Duodenal mucosa (tissue), 2 donors: ENCODE measurements at regions not wholly inside any gene's neighbourhood (a gene's known extent, or its start where the extent isn't known, plus 50 kb on each side); places are given as distances from the start of the nearest gene placed in this dataset.

Source experiments
- H3K27ac ChIP-seq: one replicate; pipeline ENCODE4 v1.7.0; 2013; ENCODE audit warnings: low read depth, low read length
- H3K27me3 ChIP-seq, 2 donors: one replicate each; pipeline ENCODE4 v1.7.0; 2013; ENCODE audit warnings: low read length in 2 of 2, control low read depth in 1 of 2; ENCODE audit not compliant: insufficient read depth in 2 of 2, control insufficient read depth in 1 of 2
- H3K36me3 ChIP-seq, 2 donors: one replicate each; pipeline ENCODE4 v1.7.0; 2013; ENCODE audit warnings: low read length in 2 of 2, control low read depth in 1 of 2; ENCODE audit not compliant: insufficient read depth in 2 of 2, control insufficient read depth in 1 of 2
- H3K4me1 ChIP-seq, 2 donors: one replicate each; pipeline ENCODE4 v1.7.0; 2013; ENCODE audit warnings: low read length in 2 of 2, control low read depth in 1 of 2; ENCODE audit not compliant: insufficient read depth in 2 of 2, control insufficient read depth in 1 of 2
- H3K4me3 ChIP-seq, 2 donors: one replicate each; pipeline ENCODE4 v1.7.0; 2013; ENCODE audit warnings: low read length in 2 of 2, low read depth in 1 of 2
- H3K9ac ChIP-seq, 2 donors: one replicate each; pipeline ENCODE4 v1.7.0; 2013; ENCODE audit warnings: low read length in 2 of 2, low read depth in 1 of 2
- H3K9me3 ChIP-seq, 2 donors: one replicate each; pipeline ENCODE4 v1.7.0; 2013; ENCODE audit warnings: low read length in 2 of 2, control low read depth in 1 of 2; ENCODE audit not compliant: control insufficient read depth in 1 of 2

DNA sequence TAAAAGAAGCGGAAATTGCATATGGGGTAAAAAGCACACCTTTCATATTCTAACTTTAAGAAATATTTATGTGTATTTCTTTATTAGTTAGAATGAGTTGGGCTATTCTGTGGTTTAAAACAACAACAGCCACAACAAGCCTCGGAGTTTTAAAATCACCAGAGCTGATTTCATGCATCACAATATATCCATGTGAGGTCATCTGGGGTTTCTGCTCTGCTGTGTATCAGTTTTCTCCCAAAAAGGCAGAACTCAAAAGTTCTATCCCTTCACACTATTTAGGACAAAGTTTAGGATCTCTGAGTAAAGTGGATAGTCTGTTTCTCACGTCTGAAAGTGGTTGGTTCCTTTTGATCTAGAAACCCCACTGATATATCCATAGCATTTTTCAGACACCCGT, 601.5 kb upstream of the GCFC2 start:
- H3K4me1 ChIP-seq = no peaks in the 10 kb centered on the region
- no peaks in the 10 kb centered on the region for H3K9me3 ChIP-seq
- H3K27me3 ChIP-seq = no peaks in the 10 kb centered on the region
- no peak overlapping the region for H3K27ac ChIP-seq
- no peak overlapping the region for H3K9ac ChIP-seq
- no peak overlapping the region for H3K4me3 ChIP-seq
- no peaks in the 10 kb centered on the region for H3K36me3 ChIP-seq

DNA sequence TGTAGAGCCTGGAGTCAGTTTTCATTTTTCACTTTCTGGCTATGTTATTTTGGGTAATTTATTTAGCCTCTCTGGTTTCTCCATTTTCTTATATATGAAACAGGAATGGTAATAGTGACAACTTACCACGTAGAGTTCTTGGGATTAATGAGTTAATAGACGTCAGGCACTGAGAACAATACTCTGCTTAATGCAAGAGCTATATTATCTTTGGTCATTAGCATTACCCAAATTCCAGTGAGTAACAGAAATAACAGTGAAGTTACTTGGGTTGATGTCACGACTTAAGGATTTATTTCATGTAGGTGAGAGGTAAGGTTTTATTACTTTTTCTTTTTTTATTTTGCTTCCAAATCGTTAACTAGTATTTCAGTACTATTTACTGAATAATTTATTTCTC, 601.0 kb upstream of the GCFC2 start:
- Histone ChIP-seq H3K4me3 (no peak overlapping the region), H3K9me3 (no peaks in the 10 kb centered on the region)

GRCh38 chr2:76310894-76311633, 600.3 kb upstream of the GCFC2 start:
- Histone ChIP-seq H3K4me3 (no peak overlapping the region), H3K27ac (no peak overlapping the region), H3K9ac (no peak overlapping the region), H3K36me3 (no peaks in the 10 kb centered on the region), H3K4me1 (no peaks in the 10 kb centered on the region), H3K9me3 (no peaks in the 10 kb centered on the region), H3K27me3 (no peaks in the 10 kb centered on the region)

More for the DNA sequence above, 601.0 kb upstream of the GCFC2 start:
- Histone ChIP-seq H3K36me3 (no peaks in the 10 kb centered on the region), H3K27me3 (no peaks in the 10 kb centered on the region), H3K4me1 (no peaks in the 10 kb centered on the region), H3K9ac (no peak overlapping the region), H3K27ac (no peak overlapping the region)

- H3K9ac ChIP-seq = no peak overlapping the region
- no peaks in the 10 kb centered on the region for H3K9me3 ChIP-seq
- no peaks in the 10 kb centered on the region for H3K36me3 ChIP-seq
- no peaks in the 10 kb centered on the region for H3K27me3 ChIP-seq
- H3K4me1 ChIP-seq = no peaks in the 10 kb centered on the region
- H3K27ac ChIP-seq = no peak overlapping the region
- no peak overlapping the region for H3K4me3 ChIP-seq
Measured at GRCh38 chr2:76307495-76307894, 596.8 kb upstream of the GCFC2 start.

DNA sequence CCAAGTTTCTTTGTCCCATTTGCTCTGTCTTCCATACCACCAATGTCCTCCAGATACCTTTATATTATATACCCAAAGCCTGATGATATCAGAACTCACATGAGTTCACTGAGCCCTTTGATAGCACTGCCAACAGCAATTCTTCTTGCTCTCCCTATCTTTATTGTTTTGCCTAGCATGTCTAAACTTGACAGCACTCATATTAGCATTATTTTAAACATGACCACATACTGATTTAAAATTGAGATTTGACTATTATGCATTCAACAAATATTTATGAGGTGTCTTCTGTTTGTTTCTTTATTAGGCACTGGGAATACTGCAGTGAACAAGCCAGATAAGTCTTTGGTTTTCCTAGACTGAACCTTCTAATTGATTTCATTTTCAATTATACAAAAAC, 587.3 kb upstream of the GCFC2 start:
- no peaks in the 10 kb centered on the region for H3K36me3 ChIP-seq
- no peak overlapping the region for H3K4me3 ChIP-seq
- no peak overlapping the region for H3K27ac ChIP-seq
- H3K9ac ChIP-seq = no peak overlapping the region
- no peaks in the 10 kb centered on the region for H3K27me3 ChIP-seq
- no peaks in the 10 kb centered on the region for H3K9me3 ChIP-seq
- H3K4me1 ChIP-seq = no peaks in the 10 kb centered on the region

DNA sequence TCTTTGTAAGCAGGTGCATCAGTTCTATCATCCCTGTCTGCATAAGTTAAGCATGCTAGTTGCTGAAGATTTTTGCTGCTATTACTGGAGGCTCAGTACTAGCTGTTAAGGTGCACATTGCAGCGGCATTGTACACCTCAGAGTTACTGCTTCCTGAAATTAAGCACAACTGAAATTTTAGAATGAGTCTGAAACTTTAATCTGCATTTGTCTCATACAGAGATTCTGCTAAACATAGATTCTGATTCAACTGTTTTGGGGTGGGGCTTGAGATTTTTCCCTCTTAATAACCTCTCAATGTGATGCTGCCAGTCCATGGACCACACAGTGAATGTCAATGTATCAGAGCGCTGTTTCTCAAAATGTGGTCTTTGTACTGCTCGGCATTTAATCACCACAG, 585.7 kb upstream of the GCFC2 start:
- no peaks in the 10 kb centered on the region for H3K27me3 ChIP-seq
- H3K9me3 ChIP-seq = no peaks in the 10 kb centered on the region
- no peaks in the 10 kb centered on the region for H3K4me1 ChIP-seq
- no peak overlapping the region for H3K27ac ChIP-seq
- no peak overlapping the region for H3K4me3 ChIP-seq
- H3K36me3 ChIP-seq = no peaks in the 10 kb centered on the region
- no peak overlapping the region for H3K9ac ChIP-seq

GRCh38 chr2:76295762-76296161, 585.0 kb upstream of the GCFC2 start:
- H3K27ac ChIP-seq = no peak overlapping the region
- H3K4me3 ChIP-seq = no peak overlapping the region
- no peaks in the 10 kb centered on the region for H3K4me1 ChIP-seq
- H3K27me3 ChIP-seq = no peaks in the 10 kb centered on the region
- no peaks in the 10 kb centered on the region for H3K9me3 ChIP-seq
- no peaks in the 10 kb centered on the region for H3K36me3 ChIP-seq
- H3K9ac ChIP-seq = no peak overlapping the region

- Histone ChIP-seq H3K9ac (no peak overlapping the region), H3K27me3 (no peaks in the 10 kb centered on the region), H3K4me1 (no peaks in the 10 kb centered on the region), H3K27ac (no peak overlapping the region), H3K9me3 (no peaks in the 10 kb centered on the region), H3K4me3 (no peak overlapping the region), H3K36me3 (no peaks in the 10 kb centered on the region)
Measured at GRCh38 chr2:76288598-76288997, 577.9 kb upstream of the GCFC2 start.

DNA sequence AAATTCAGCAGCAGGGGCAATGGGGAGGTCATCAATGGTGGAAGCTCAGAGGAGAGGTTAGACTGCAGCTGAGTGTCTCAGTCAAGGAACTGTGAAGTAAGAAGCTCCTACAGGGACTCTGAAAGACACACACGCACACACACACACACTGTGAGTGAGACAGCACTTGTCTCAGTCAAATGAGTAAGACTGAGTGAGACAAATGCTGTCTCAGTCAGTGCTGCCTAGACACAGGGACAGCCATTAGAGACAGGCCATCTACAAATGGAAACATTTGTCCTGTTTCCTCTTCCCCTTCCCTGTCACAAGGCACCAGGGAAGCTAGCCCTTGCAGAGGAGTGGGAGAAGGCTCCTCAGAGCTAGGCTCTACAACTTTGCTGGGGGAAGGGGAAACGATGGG, 577.4 kb upstream of the GCFC2 start:
- H3K27me3 ChIP-seq = no peaks in the 10 kb centered on the region
- no peak overlapping the region for H3K9ac ChIP-seq
- no peaks in the 10 kb centered on the region for H3K9me3 ChIP-seq
- no peaks in the 10 kb centered on the region for H3K36me3 ChIP-seq
- H3K4me3 ChIP-seq = no peak overlapping the region
- no peak overlapping the region for H3K27ac ChIP-seq
- no peaks in the 10 kb centered on the region for H3K4me1 ChIP-seq

- H3K9ac ChIP-seq = no peak overlapping the region
- no peak overlapping the region for H3K27ac ChIP-seq
- no peaks in the 10 kb centered on the region for H3K27me3 ChIP-seq
- H3K36me3 ChIP-seq = no peaks in the 10 kb centered on the region
- no peak overlapping the region for H3K4me3 ChIP-seq
- no peaks in the 10 kb centered on the region for H3K9me3 ChIP-seq
- no peaks in the 10 kb centered on the region for H3K4me1 ChIP-seq
Measured at GRCh38 chr2:76283350-76283749, 572.6 kb upstream of the GCFC2 start.
